AG08396 (cell line): ENCODE measurements at regions not wholly inside any gene's neighbourhood (a gene's known extent, or its start where the extent isn't known, plus 50 kb on each side); places are given as distances from the start of the nearest gene placed in this dataset.
"Not testable (repeated sequence)": the region's sequence is repeated elsewhere in the genome, so short reads cannot be mapped to it uniquely, and the experiment has no call there.

Experiments used
- DNase-seq: peaks from one replicate; pipeline ENCODE4 v3.0.0; 2012; ENCODE audit warnings: low spot score, mixed read lengths

DNA sequence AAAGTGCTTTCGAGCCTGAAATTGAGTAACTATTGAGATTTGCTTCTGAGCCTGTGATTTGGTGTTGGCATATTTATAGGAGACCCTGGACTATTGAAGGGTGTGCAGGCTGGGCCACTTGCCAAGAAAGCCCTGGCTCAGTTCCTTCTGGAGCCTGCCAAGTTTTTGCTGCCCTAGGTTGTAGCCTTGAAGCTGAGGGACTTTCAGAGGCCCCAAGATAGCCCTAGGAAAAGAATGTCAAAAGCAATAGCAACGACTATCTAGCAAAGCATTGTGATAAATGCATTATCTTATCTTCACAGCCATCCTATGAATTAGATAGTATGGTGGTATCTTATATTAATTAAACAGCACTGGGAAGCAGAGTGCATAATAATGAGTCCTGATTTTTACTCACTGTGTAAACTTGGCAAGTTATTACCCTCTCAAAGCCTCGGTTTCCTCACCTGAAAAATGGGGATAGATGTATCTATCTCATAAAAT lies 473.7 kb upstream of the PODXL start:
- no peak for DNase-seq

DNA sequence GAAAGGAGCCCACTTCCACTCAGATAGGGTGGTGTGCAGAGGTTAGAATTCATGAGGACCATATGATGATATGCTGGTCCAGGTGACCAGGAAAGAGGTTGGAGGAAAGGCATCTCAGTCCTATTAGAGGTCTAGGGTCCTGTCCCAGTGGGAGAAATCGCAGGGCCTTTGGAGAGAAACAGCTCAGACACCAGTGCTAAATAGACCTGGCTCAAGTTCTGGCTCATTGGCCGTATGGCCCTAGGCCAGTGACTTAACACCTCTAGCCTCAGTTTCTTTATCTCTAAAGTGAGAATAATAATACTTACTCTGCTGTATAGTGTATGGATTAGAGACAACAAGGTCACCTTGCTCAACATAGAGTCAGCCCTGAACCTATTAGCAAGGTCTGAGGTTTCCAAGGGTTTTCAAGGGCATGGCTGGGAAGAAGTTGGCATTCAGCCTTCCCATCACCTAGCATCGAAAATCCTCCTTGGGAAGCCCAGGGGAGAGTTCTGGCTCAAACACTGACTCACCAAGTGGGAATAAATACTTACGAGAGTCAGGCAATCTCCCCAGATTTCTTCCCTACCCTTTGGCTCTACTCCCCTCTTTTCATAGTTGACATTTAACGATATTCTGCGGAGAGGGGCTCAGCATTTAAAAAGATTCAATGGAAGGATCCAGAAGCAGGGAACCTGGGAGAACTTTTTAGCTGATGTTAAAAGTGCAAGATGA lies 473.1 kb upstream of the PODXL start:
- DNase-seq = no peak

DNA sequence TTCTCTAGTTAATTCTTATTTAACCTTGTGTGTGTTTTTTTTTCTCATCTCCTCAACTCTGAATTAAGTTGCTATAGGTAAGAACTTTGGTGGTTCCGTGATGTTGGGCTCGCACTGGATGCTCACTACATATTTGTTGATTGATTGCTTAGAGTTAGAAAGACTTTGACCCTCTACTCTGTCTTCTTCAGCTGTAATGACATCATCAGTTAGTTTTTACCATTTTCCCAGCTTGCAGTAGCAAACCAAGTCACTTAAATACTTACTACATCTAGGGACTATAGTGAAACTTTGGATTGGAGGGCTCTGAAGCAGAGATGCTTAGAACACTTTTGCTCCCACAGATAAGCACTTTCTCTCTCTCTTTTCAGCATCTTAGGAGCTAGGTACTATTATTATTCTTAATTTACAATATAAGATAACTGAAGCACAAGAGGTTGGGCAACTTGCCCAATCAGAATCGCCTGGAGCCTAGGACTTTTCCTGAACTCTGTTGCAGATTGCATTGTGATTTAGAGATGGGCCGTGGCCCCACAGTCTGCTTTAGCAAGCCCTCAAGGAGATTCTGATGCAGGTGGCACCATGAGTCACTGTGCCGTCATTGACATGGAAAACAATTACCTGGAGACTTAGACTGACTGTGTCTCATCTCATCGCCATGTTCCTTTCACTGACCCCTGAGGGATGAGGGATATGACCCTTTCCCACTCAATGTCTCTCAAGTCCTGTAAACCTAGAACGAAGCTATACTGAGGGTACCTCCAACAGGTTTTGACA lies 471.9 kb upstream of the PODXL start:
- no peak for DNase-seq

DNA sequence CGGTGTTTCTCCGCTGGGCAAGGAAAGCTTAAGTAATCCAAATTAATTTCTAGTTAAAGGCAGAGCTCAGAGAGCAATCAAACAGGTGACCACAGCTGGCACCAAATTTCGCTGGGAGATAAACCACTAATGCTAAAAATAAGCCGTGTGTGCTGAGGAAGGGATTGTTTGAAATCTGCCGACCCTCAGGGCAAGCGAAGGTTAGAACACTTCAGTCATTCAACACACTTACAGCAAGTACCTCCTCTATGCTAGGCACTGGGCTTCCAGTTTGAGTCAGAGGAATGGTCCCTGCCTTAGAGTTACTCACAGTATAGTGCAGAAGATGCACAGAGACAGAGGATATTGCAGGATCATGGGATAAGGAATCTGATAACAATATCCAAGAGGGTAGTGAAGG lies 467.9 kb upstream of the PODXL start:
- no peak for DNase-seq

DNA sequence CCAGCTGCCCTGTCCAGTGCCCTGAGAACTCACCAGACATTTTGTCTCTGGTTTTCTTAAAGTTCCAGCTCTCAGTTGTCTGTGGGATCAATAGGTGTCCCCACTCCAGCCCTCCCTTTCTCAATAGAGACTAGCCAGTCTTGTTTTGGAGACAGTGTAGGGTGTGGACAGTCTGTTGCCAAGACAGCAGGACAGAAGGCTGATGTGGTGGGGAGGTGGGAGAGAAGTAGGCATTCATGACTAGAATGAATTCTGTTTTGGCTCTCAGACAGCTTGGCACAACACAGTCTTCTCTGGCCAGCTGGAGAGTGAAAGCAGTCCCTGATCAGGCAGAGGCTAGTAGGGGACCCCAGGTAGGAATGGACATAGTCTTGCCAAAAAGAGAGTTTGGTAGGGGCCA lies 467.0 kb upstream of the PODXL start:
- no peak for DNase-seq

DNA sequence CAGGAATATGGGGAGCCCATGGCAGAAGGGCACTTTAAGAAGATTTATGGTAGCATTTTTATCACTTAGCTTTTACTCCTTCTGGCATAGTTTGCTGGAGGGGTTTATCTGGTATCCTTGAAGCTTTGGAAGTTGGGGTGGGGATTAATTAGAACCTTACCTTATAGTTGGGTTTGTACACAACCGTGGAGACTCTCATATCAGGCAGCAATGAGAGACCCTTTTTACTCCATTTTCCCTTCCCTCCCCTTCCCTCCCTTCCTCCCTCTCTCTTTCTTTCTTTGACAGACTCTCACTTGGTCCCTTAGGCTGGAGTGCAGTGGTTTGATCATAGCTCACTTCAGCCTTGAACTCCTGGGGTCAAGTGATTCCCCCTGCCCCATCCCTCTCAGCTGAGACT lies 465.8 kb upstream of the PODXL start:
- no peak for DNase-seq

DNA sequence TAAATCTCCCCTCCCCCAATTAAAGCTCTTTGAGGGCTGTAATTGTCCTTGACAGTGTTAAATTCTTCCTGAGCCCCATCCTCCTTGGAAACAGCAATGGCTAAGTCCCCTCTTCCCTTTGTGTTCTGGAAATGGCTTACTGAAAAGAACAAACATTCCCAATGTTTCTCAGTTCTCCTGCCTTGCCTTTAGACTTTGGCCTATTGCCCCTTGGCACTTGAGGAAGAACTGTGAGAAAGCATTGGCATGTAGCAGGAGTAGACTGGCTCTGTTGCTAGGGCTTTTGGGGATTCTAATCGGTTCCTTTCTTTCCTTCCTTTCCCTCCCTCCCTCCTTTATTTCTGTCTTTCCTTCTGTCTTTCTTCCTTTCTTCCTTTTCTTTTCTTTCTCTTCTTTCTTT lies 463.3 kb upstream of the PODXL start:
- no peak for DNase-seq

DNA sequence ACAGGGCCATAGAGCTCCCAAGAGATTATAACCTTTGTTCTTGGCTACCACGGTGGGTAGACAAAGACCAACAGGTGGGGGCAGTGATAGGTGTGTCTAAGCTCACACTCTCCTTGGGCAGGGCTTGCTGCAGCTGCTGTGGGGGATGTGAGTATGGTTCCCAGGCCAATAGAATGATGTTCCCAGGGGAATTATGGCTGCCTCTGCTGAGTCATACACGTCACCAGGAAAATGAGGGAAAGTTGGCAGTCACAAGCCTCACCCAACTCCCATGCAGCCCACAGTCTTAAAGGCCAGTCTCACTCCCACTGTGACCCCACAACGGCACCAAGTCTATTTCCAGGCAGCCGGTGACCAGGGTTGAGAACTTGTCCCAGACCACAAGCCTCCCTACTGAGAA lies 453.4 kb upstream of the PODXL start:
- DNase-seq = no peak

DNA sequence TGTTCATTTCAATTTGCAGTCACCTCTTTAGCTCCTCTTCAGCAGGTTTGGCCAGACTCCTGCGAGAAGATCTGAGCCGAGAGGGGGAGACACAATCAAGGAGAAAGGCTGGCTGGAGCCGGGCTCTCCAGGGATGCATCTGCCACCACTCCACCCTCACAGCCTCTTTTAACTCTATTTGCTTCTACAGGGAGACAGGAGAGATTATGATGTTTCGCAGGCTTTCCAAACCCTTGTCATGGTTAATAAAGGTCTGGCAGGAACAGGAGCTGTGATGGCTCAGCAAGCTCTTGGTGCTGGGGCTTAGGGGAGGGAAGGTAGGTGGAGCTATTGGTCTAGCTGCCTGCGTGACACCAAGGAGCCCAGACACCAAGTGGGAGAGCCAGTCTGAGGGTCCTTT lies 448.1 kb upstream of the PODXL start:
- peak; percentile 22 for DNase-seq

DNA sequence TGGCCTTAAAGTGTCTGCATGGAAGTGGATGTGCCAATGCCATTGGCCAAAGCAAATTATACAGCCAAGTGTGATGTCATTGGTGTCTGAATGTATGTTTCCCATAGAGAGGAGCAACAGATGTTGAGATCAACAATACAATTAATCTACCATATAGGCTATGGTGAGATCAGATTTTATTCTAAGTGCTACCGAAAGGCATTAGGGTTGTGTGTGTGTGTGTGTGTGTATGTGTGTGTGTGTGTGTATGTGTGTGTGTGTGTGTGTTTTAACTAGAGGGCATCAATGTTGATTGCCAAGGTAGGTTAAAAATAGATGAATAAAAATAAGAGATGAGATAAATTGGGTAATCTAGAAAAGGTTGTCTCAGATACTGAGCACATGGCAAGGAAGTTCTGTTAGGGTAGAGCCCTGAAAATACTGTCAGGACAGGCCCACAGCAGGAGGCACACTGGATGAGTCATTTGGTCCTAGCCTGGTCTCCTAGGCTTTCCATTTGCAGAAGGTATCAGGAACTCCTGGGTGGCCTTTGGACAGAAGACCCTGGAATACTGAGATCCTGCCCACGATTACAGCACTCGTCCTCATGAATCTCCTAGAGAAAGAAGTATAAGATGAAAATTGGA lies 446.0 kb upstream of the PODXL start:
- no peak for DNase-seq

DNA sequence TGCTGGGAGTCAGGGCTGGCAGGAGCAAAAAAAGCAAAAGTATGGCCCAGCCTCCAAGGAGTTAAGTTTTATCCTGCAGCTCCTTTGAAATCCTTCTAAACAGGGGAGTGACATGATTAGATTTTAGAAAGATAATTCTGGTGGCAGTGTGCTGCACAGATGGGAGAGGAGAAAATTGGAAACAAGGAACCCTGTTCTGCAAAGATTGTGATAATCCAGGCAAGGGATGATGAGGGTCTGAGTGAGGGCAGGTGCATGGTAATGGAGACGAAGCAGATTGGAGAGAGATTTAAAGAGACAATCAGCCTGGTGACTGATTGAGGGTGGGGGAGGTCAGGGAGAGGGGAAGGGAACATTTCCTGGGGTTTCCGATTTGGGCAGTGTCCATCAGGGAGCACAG lies 444.7 kb upstream of the PODXL start:
- DNase-seq = no peak

DNA sequence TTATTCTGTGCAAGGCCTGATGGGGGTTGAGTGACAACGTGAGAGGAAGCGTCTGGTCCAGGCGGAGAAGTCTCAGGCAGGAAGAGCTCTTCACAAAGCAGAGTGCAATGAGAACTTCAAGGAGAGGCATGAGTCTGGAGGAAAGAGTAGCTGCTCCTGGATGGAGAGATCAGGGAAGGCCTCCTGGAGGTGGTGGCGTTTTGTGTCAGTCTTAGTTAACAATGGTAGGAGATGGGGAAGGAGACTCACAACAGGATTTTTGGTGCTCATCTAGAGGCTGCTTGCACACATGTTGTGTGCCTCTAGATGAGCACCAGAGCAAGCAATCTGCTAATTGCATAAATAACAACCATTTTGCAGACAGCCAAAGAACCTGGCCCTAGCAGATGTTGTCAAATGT lies 442.8 kb upstream of the PODXL start:
- no peak for DNase-seq

DNA sequence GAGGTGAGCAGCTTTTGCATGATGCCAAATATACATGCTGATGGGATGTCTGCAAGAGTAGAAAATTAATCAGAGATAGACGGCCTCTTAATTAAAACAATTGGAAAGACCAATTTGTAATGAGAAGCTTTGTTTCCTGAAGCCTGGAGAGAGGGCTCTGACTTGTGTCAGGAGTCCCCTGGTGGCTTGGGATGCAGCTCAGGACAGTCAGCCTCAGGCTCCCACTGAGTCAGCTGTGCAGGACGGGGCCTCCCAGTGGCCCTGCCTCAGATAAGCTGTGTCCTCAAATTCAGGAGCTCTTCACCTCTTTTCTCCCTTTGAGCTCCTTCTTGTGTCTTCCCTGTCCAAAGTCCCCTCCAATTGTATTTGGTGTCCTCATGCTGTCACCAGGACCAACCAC lies 438.9 kb upstream of the PODXL start:
- no peak for DNase-seq

DNA sequence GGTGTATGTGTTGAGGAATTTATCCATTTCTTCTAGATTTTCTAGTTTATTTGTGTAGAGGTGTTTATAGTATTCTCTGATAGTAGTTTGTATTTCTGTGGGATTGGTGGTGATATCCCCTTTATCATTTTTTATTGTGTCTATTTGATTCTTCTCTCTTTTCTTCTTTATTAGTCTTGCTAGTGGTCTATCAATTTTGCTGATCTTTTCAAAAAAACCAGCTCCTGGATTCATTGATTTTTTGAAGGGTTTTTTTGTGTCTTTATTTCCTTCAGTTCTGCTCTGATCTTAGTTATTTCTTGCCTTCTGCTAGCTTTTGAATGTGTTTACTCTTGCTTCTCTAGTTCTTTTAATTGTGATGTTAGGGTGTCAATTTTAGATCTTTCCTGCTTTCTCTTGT lies 424.6 kb upstream of the PODXL start:
- not testable (repeated sequence) for DNase-seq

DNA sequence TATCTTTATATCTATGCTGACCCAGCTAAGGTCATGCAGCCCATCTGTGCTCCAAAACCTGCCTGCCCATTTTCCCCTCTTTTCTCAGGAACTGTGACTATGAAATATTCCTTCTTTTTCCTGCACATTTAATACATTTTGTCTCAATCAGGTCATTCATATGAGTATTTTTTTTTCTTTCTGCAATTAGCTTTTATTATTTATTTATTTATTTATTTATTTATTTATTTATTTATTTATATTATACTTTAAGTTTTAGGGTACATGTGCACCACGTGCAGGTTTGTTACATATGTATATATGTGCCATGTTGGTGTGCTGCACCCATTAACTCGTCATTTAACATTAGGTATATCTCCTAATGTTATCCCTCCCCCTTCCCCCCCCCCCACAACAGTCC lies 421.7 kb upstream of the PODXL start:
- DNase-seq = not testable (repeated sequence)

DNA sequence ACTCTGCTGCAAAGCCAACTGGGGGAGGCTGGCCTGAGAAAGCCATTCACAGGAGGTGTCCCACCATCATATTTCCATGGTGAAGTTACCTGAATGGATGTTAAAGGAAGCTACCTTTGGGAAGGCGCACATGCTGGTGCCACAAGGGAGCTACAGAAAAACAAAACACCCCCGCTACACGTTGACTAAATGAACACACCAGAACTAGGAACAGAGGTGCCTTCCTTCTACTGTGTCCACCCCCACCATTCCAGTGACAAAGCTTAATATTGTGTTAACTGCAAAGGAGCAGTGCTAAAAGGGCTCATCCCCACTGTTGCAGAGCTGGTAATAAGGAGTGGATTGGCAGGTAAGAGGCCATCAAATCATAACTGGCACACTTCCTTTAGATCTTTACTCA lies 420.0 kb upstream of the PODXL start:
- no peak for DNase-seq

DNA sequence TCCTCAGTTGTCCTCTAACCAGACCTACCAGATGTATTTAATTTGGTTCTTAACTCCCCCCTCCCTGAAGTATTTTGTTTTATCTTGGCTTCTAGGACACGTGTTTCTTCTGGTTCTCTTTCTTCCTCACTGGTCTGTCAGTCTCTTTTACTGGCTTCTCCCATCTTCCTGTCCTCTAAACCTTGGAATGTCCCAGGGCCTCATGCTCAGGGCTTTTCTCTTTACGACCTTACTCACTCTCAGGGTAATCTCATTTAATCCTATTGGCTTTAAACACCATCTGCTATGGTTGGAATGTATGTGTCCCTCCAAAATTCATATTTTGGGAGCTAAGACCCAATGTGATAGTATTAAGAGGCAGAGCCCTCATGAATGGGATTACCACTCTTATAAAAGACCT lies 418.2 kb upstream of the PODXL start:
- DNase-seq = no peak

DNA sequence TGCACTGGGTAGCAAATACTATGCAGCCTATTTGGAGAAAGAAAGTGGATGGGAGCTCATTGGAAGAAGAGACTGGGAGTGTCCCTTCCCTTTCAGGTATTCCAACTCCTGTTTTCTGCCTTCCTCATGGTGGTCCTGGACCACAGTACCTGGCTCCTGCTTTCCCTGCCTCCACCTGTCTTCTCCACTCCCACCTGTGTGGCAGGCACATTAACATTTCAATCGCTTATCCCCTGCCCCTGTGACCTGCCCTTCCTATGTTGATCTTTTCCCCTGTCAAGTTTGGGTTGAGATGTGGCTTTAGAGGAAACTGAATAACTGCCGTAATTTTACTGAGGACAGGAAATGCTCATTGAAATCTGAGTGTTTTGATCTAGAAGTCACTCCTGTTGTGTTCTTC lies 415.8 kb upstream of the PODXL start:
- no peak for DNase-seq

DNA sequence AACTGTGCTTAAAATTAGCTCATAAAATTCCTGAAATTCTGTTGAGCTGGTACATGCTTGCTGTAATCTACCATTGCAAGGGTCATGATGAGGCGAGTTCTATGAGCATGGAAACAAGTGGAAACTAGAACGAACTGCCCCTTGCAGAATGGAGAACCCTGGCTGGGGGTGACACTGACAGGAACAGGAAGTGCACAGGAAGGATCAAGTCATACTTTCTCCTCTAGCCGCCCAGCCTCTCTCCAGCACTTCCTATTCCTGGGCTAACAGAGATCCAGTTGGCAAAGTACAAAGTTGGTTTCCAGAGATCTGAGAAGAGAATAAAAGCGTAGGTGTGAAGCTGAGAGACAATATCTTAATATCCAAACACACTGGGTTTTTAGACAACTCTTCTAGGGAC lies 414.2 kb upstream of the PODXL start:
- DNase-seq = no peak

DNA sequence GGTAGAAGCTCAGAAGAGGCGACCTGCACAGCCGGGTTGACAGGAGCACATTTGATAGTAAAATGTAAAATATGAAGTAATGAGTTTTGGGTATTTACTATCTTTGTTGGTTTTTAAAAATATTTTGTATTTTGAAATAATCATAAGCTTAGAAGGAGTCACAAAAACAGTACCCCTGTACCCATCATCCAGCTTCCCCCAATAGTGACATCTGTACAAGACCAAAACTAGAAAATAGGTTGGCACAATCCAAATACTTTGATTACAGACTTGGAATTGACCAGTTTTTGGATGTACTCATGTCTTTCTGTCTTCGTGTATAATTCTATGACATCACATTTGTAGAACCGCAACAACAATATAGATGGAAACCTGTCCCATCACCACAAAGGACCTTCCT lies 413.1 kb upstream of the PODXL start:
- no peak for DNase-seq

DNA sequence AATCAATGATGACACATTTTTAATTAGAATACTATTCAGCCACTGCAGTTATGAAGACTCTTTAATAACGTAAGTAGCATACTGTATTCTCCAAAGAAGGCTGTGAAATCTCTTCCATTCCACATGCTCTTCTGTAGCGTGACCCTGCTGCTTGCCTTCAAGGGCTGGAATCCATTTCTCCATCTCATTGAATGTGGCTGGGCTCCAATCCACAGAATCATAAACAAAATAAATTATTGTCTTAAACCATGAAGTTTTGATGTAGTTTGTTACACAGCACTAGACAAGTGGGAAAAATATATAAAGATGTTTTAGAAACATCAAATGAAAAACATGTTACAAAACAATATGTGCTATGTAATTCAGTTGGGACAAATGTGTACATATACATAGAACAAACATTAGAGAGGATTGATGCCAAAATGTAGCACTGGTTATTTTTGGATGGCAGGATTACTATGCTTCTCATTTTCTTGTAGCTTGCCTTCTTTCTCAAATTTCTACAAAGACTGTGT lies 410.8 kb upstream of the PODXL start:
- DNase-seq = no peak

DNA sequence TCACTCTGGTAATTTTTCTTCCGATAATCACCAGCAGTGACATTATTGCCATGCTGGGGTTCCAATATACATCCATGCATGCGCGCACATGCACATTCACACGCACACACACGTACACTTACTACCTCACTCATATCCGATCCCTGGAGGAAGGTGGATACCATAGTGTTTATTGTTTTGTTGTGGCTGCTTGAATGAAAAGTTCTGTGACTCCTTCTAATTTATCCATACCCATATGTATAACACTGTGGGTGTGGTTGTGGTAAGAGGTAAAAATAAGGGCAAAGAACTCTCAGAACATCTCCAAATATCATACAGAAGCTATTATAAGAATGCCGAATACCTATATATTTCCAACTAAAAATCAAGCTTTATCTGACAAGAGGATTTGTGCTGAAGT lies 407.8 kb upstream of the PODXL start:
- DNase-seq = no peak

DNA sequence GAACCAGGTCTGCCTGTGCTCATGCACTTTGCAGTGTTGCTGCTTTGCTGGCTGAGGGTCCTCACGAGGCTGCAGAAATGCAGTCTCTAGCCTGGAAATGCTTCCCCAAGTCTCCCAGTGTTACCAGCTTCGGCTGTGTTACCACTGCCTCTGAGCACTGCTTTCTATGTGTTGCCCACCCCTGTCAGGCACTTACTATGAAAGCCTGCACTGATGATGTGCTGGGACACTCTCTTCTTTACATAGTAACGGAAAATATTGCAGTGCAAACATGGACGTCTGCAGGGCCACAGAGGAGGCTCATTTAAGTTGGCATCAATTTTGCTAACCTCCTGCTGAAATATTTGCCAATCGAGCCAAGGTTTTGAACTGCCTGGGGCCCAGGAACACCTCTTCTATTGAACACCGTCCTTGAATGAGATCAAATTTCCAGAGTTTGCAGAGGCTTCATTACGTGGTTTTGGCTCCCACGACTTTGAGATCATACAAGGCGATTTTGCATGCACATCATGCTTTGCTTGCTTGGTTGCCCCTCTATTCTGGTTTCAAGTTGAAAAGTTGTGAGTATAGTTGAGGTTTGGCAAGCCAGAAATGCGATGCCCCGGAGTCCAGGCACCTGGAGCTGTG lies 404.7 kb upstream of the PODXL start:
- no peak for DNase-seq
